A549 (cell line): ENCODE measurements at regions not wholly inside any gene's neighbourhood (a gene's known extent, or its start where the extent isn't known, plus 50 kb on each side); places are given as distances from the start of the nearest gene placed in this dataset.

Source experiments
- ATAC-seq, 2 experiments: fragments of 200-7000 bp in 1 of 2; fragments of >200 bp in 1 of 2; cut with Nextera tagmentation in 1 of 2; cut with Tn5 transposase in 1 of 2; 3 replicates each; pipeline versions ENCODE4 v1.8.0 to v1.9.1; 2018 to 2020; ENCODE audit warnings: mild to moderate bottlenecking in 1 of 2, moderate library complexity in 1 of 2
- CTCF ChIA-PET: fragments of 300-600 bp; sonication (Branson Sonifier 250); formaldehyde crosslinking; extraction: SDS; loops from one replicate; lab custom pipeline; 2021; ENCODE audit warnings: antibody characterized with exemption, inconsistent platforms; lab: Yijun Ruan, JAX
- POLR2A ChIA-PET: fragments of 350-600 bp; formaldehyde crosslinking; extraction: SDS; loops from one replicate; lab custom pipeline; 2021; ENCODE audit warnings: antibody characterized with exemption, inconsistent platforms; lab: Yijun Ruan, JAX
- DNase-seq, 2 experiments: peaks; one replicate each; pipeline versions ENCODE4 v3.0.0 to v3.0.0-alpha.2; 2011 to 2016; ENCODE audit warnings: low read depth in 1 of 2, low spot score in 1 of 2
- FAIRE-seq: peaks from 2 replicates; lab custom pipeline; 2011; peaks lifted over from hg19 to GRCh38; lab: Jason Lieb, UNC
- H3K27ac ChIP-seq, 2 experiments: fragments of >200 bp; sonication (Bioruptor Twin); formaldehyde crosslinking; 3 replicates each; pipeline ENCODE4 v1.5.1; 2016 to 2017
- H3K4me1 ChIP-seq: fragments of >200 bp; sonication (Bioruptor Twin); formaldehyde crosslinking; 3 replicates; pipeline ENCODE4 v1.6.1; 2016
- H3K4me2 ChIP-seq: fragments of >200 bp; sonication (Bioruptor Twin); formaldehyde crosslinking; 3 replicates; pipeline ENCODE4 v1.6.1; 2016
- H3K4me3 ChIP-seq: fragments of >200 bp; sonication (Bioruptor Twin); formaldehyde crosslinking; 3 replicates; pipeline ENCODE4 v1.5.1; 2016
- H3K9me3 ChIP-seq: fragments of >200 bp; sonication (Bioruptor Twin); formaldehyde crosslinking; 3 replicates; pipeline ENCODE4 v1.6.1; 2016
- CBX2 ChIP-seq: fragments of 200-600 bp; sonication (generic); IDR thresholded peaks from 2 replicates; pipeline ENCODE4 v1.6.1; 2016; ENCODE audit warnings: low read depth, mild to moderate bottlenecking, borderline replicate concordance
- CBX8 ChIP-seq: fragments of 200-600 bp; sonication (generic); IDR thresholded peaks from 2 replicates; pipeline ENCODE4 v1.6.1; 2016
- CEBPB ChIP-seq, 2 experiments: fragments of >200 bp in 1 of 2; sonication (Bioruptor Twin) in 1 of 2; formaldehyde crosslinking in 1 of 2; IDR thresholded peaks; 2 replicates each; pipeline ENCODE4 v1.6.1; 2012 to 2016
- EHF ChIP-seq: fragments of 250-450 bp; sonication (Bioruptor Pico); IDR thresholded peaks from 2 replicates; pipeline ENCODE4 v1.5.0; 2020; ENCODE audit warnings: mild to moderate bottlenecking
- EHMT2 ChIP-seq: fragments of 200-600 bp; sonication (generic); IDR thresholded peaks from 2 replicates; pipeline ENCODE4 v1.6.1; 2016; ENCODE audit warnings: antibody characterized with exemption, low read depth, mild to moderate bottlenecking, moderate library complexity
- EP300 ChIP-seq, 2 experiments: fragments of >200 bp; sonication (Bioruptor Twin); formaldehyde crosslinking; IDR thresholded peaks; 2 replicates in 1 of 2; 3 replicates in 1 of 2; pipeline ENCODE4 v1.6.1; 2016 to 2017
- FOSB ChIP-seq: fragments of 250-450 bp; sonication (Bioruptor Pico); IDR thresholded peaks from 2 replicates; pipeline ENCODE4 v1.5.0; 2020; ENCODE audit warnings: mild to moderate bottlenecking, moderate library complexity
- FOSL2 ChIP-seq, 2 experiments: fragments of 450-650 bp in 1 of 2; fragments of >200 bp in 1 of 2; sonication (Bioruptor Twin) in 1 of 2; formaldehyde crosslinking; IDR thresholded peaks; 2 replicates each; pipeline versions ENCODE4 v1.5.0 to v1.6.1; 2016 to 2020; ENCODE audit warnings: mild to moderate bottlenecking in 1 of 2, moderate library complexity in 1 of 2
- HDAC2 ChIP-seq: fragments of 200-600 bp; sonication (generic); IDR thresholded peaks from 2 replicates; pipeline ENCODE4 v1.6.1; 2016
- HOXB13 ChIP-seq: fragments of 250-450 bp; sonication (Bioruptor Pico); IDR thresholded peaks from 2 replicates; pipeline ENCODE4 v1.5.0; 2020; ENCODE audit warnings: low read depth, mild to moderate bottlenecking, moderate library complexity
- JUNB ChIP-seq: fragments of >200 bp; sonication (Bioruptor Twin); formaldehyde crosslinking; IDR thresholded peaks from 2 replicates; pipeline ENCODE4 v1.6.1; 2016
- MAX ChIP-seq: IDR thresholded peaks from 2 replicates; pipeline ENCODE4 v1.6.1; 2012
- MAZ ChIP-seq: fragments of 150-350 bp; IDR thresholded peaks from 2 replicates; pipeline ENCODE4 v1.6.1; 2014; ENCODE audit warnings: antibody characterized with exemption, low read depth, low read length, borderline replicate concordance
- NPAS2 ChIP-seq: fragments of 250-450 bp; sonication (Bioruptor Pico); IDR thresholded peaks from 2 replicates; pipeline ENCODE4 v1.8.0; 2022; ENCODE audit warnings: mild to moderate bottlenecking, moderate library complexity, borderline replicate concordance
- PBX3 ChIP-seq: IDR thresholded peaks from 2 replicates; pipeline ENCODE4 v1.6.1; 2012
- POLR2AphosphoS2 ChIP-seq: conservative IDR thresholded peaks from 2 replicates; pipeline ENCODE4 v1.6.1; 2012; ENCODE audit warnings: low read length, improper control_type of control experiment, inconsistent platforms
- RAD21 ChIP-seq, 2 experiments: fragments of >200 bp in 1 of 2; sonication (Bioruptor Twin) in 1 of 2; formaldehyde crosslinking in 1 of 2; IDR thresholded peaks in 1 of 2; conservative IDR thresholded peaks in 1 of 2; 2 replicates in 1 of 2; 3 replicates in 1 of 2; pipeline ENCODE4 v1.6.1; 2012 to 2018; ENCODE audit warnings: inconsistent platforms in 1 of 2
- RCOR1 ChIP-seq: fragments of 150-350 bp; IDR thresholded peaks from 2 replicates; pipeline ENCODE4 v1.6.1; 2014; ENCODE audit warnings: antibody characterized with exemption, low read length, low read depth
- SMC3 ChIP-seq: fragments of >200 bp; sonication (Bioruptor Twin); formaldehyde crosslinking; IDR thresholded peaks from 3 replicates; pipeline ENCODE4 v1.6.1; 2018; ENCODE audit warnings: inconsistent platforms
- TFCP2L1 ChIP-seq: fragments of 250-450 bp; sonication (Bioruptor Pico); IDR thresholded peaks from 2 replicates; pipeline ENCODE4 v1.5.0; 2021; ENCODE audit warnings: mild to moderate bottlenecking
- ZFP36 ChIP-seq: fragments of 450-650 bp; IDR thresholded peaks from 2 replicates; pipeline ENCODE4 v1.6.1; 2014; ENCODE audit warnings: borderline replicate concordance; ENCODE audit not compliant: partially characterized antibody
- ZNF302 ChIP-seq: fragments of 250-450 bp; sonication (Bioruptor Pico); IDR thresholded peaks from 2 replicates; pipeline ENCODE4 v1.9.0; 2021; ENCODE audit warnings: inconsistent platforms, mild to moderate bottlenecking, moderate library complexity
- ZSCAN20 ChIP-seq: fragments of 250-450 bp; sonication (Bioruptor Pico); IDR thresholded peaks from 2 replicates; pipeline ENCODE4 v1.8.0; 2022; ENCODE audit warnings: mild to moderate bottlenecking, moderate library complexity
- WGBS: methylation state at CpG from one replicate; pipeline ENCODE4 v1.1.6; 2017; ENCODE audit errors: missing lambda C conversion rate; 5-methylcytosine and 5-hydroxymethylcytosine counted together

- no peak overlapping the region for H3K4me2 ChIP-seq
- DNase-seq (peak in 1 of 2 experiments; percentile 17), ATAC-seq (no peak), FAIRE-seq (no peak)
- ChIA-PET POLR2A (interaction anchor here (2.3 kb wide), 1 partner anchor 679 kb away, joined by 12 read pairs; the partner anchor contains the start of gene CITED2), CTCF (interaction anchor here (0.6 to 1.0 kb wide), 2 partner anchors 123 to 315 kb away, joined by 3 read pairs; no protein-coding TSS in a partner anchor)
- WGBS: 75% methylated on average over 6 of the region's 6 CpGs
- no peak overlapping the region for H3K4me3 ChIP-seq
- TF ChIP-seq MAX (no peak), MAZ (no peak), HDAC2 (no peak), ZSCAN20 (CRISPR knock-in tag) (no peak), TFCP2L1 (CRISPR knock-in tag) (no peak), EHF (no peak), ZNF302 (no peak), RAD21 (conservative IDR thresholded peaks at IDR 0.05 in 1 of 2, IDR thresholded peaks at IDR 0.05 in 1 of 2) (peak in 1 of 2 experiments; percentile 17; a peak in 1 of 5 replicates)
- no peaks in the 10 kb centered on the region for H3K9me3 ChIP-seq
- H3K4me1 ChIP-seq: peaks cover 21% of the 10 kb centered on the region; the same call in 2 of the 3 replicates
- peak overlapping the region in 1 of 2 experiments; percentile 21; a peak in 2 of 6 replicates for H3K27ac ChIP-seq
Observed at GRCh38 chr6:140052736-140053729, 678.6 kb upstream of the CITED2 start.

DNA sequence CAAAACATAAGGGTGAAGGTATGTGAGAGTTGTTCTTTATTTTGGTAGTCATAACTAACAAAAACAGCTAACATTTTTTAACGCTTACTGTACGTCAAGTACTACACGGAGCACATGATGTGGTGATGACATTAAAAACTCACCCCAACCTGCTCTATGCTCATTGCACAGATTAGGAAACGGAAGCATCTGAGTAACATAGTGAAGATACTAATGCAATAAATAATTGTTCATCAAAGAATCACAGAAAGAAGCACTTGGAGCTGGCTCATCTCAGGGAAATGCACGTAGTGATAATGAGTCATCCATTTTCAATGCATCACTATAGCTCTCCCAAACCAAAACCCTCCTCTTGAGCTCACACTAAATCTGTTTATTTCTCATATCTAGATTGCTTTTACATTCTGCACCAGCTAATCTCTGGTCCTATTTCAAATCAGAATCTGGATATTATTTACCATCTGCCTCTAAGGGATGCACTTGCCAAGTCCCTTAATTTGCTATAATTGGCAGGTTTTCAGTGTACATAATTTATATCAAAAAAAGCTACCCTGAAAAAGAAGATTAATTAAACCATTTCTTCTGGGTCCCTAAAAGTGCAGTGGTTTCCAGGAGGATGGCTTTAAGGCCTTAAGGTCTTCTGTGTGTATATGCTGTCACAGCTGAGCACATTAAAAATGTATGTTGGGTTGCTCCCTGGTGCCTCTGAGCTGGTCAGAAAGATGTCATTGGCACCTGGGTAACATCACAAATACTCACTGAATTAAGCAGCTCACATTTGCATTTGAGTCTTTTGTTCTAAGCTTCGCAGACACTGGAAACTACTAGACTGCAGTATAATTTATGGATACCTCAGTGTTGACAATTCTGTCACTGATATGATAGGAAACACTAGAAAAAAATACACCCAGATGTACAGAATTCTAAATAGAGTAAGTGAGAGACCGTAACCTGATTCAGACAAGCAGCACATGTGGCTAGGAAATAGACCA, 677.4 kb upstream of the CITED2 start:
- H3K4me2 ChIP-seq: peak overlapping the region; percentile 44
- ChIA-PET CTCF (interaction anchor here (0.6 to 1.0 kb wide), 4 partner anchors 21 to 390 kb away, joined by 3 read pairs; no protein-coding TSS in a partner anchor), POLR2A (interaction anchor here (2.3 kb wide), 1 partner anchor 677 kb away, joined by 12 read pairs; the partner anchor contains the start of gene CITED2)
- peak; percentile 1 to 16 for DNase-seq
- WGBS: 33% methylated on average over 7 of the region's 7 CpGs
- H3K4me3 ChIP-seq: no peak overlapping the region
- TF ChIP-seq FOSL2 (IDR thresholded peaks at IDR 0.05) (peak; percentile 65), FOSL2 (CRISPR knock-in tag; IDR thresholded peaks at IDR 0.05) (peak; percentile 76), MAX (0 out of 2 replicates have a peak, but pooled peaks have one; percentile 20), EP300 (IDR thresholded peaks at IDR 0.05) (peak in 1 of 2 experiments; percentile 24; a peak in 1 of 5 replicates), JUNB (peak; percentile 65), PBX3 (no peak)
- peak; percentile 68 to 88 for ATAC-seq
- H3K9me3 ChIP-seq: no peaks in the 10 kb centered on the region
- peak overlapping the region; percentile 20 to 48; a peak in 4 of 6 replicates for H3K27ac ChIP-seq
- FAIRE-seq: no peak
- peaks cover 21% of the 10 kb centered on the region; the same call in 2 of the 3 replicates for H3K4me1 ChIP-seq

- peaks cover 21% of the 10 kb centered on the region; the same call in 2 of the 3 replicates for H3K4me1 ChIP-seq
- ATAC-seq (no peak), FAIRE-seq (no peak), DNase-seq (no peak)
- H3K9me3 ChIP-seq: no peaks in the 10 kb centered on the region
- CTCF ChIA-PET: interaction anchor here (0.7 to 1.2 kb wide), 3 partner anchors 20 to 675 kb away, joined by 3 to 5 read pairs (median 3); no protein-coding TSS in a partner anchor
- H3K4me2 ChIP-seq: no peak overlapping the region; the same call in 2 of the 3 replicates
- peak overlapping the region; percentile 17 to 57; a peak in 3 of 6 replicates for H3K27ac ChIP-seq
- H3K4me3 ChIP-seq: no peak overlapping the region
- POLR2A ChIA-PET: no interaction called here
- 86% methylated on average over 15 of the region's 15 CpGs for WGBS
- no peak for TF ChIP-seq HOXB13
- no peak for TF ChIP-seq EP300 (IDR thresholded peaks at IDR 0.05)
- no peak for TF ChIP-seq CBX2
- TF ChIP-seq RCOR1: no peak
- TF ChIP-seq EHMT2: no peak
- no peak for TF ChIP-seq JUNB
- TF ChIP-seq CBX8: no peak
- no peak for TF ChIP-seq SMC3
- no peak for TF ChIP-seq PBX3
- no peak for TF ChIP-seq MAX
- no peak for TF ChIP-seq POLR2AphosphoS2
- TF ChIP-seq ZFP36: no peak
- no peak for TF ChIP-seq CEBPB (IDR thresholded peaks at IDR 0.05)
- no peak for TF ChIP-seq RAD21 (conservative IDR thresholded peaks at IDR 0.05 in 1 of 2, IDR thresholded peaks at IDR 0.05 in 1 of 2)
- no peak for TF ChIP-seq FOSB
- TF ChIP-seq NPAS2: no peak
Observed at GRCh38 chr6:140050101-140050995, 675.9 kb upstream of the CITED2 start.
